PC-9 (cell line): ENCODE measurements at regions not wholly inside any gene's neighbourhood (a gene's known extent, or its start where the extent isn't known, plus 50 kb on each side); places are given as distances from the start of the nearest gene placed in this dataset.

Source experiments
- BruUV-seq: library from RNA; stranded (reverse); fragments of 400-500 nt; replicated peaks from 2 replicates; lab custom pipeline; 2021; lab: Mats Ljungman, UMichigan
- CTCF ChIA-PET: fragments of 300-600 bp; sonication (Branson Sonifier 250); formaldehyde crosslinking; loops from one replicate; lab custom pipeline; 2022; ENCODE audit warnings: antibody characterized with exemption; lab: Charles Lee
- POLR2A ChIA-PET: fragments of 300-600 bp; sonication (Branson Sonifier 250); formaldehyde crosslinking; loops from one replicate; lab custom pipeline; 2022; ENCODE audit warnings: antibody characterized with exemption; ENCODE audit not compliant: unreplicated experiment; lab: Charles Lee
- DNase-seq, 2 experiments: peaks; one replicate each; pipeline versions ENCODE4 v3.0.0 to v3.0.0-alpha.2; 2015 to 2022; ENCODE audit warnings: mixed read lengths in 1 of 2
- H2AFZ ChIP-seq: fragments of 200-600 bp; sonication (generic); 2 replicates; pipeline ENCODE4 v1.8.1; 2017; ENCODE audit warnings: antibody characterized with exemption
- H3F3A ChIP-seq: fragments of 200-600 bp; sonication (generic); 2 replicates; pipeline ENCODE4 v1.8.1; 2017; ENCODE audit warnings: antibody characterized with exemption, mild to moderate bottlenecking, low read depth; ENCODE audit not compliant: insufficient read depth
- H3K27ac ChIP-seq: fragments of 200-600 bp; sonication (generic); 2 replicates; pipeline ENCODE4 v1.6.1; 2016; ENCODE audit warnings: mixed run types
- H3K27me3 ChIP-seq: fragments of 200-600 bp; sonication (generic); 2 replicates; pipeline ENCODE4 v1.6.1; 2016; ENCODE audit warnings: low read depth, mixed run types; ENCODE audit not compliant: insufficient read depth
- H3K36me3 ChIP-seq: fragments of 200-600 bp; sonication (generic); 2 replicates; pipeline ENCODE4 v1.6.1; 2016; ENCODE audit warnings: low read depth, mixed run types
- H3K4me1 ChIP-seq: fragments of 200-600 bp; sonication (generic); replicated peaks from 2 replicates; pipeline ENCODE4 v1.6.1; 2016; ENCODE audit warnings: mixed run types; ENCODE audit not compliant: insufficient read depth
- H3K4me2 ChIP-seq: fragments of 200-600 bp; sonication (generic); 2 replicates; pipeline ENCODE4 v1.6.1; 2017; ENCODE audit warnings: mixed run types
- H3K4me3 ChIP-seq: fragments of 200-600 bp; sonication (generic); 2 replicates; pipeline ENCODE4 v1.6.1; 2016; ENCODE audit warnings: mixed run types
- H3K79me2 ChIP-seq: fragments of 200-600 bp; sonication (generic); 2 replicates; pipeline ENCODE4 v1.6.1; 2017; ENCODE audit warnings: low read depth, mixed run types
- H3K9me2 ChIP-seq: fragments of 200-600 bp; sonication (generic); 2 replicates; pipeline ENCODE4 v1.8.1; 2017; ENCODE audit warnings: mild to moderate bottlenecking; ENCODE audit not compliant: insufficient read depth
- H3K9me3 ChIP-seq: fragments of 200-600 bp; sonication (generic); 2 replicates; pipeline ENCODE4 v1.8.1; 2016; ENCODE audit warnings: low read depth; ENCODE audit not compliant: insufficient read depth
- H4K20me1 ChIP-seq: fragments of 200-600 bp; sonication (generic); 2 replicates; pipeline ENCODE4 v1.8.1; 2017; ENCODE audit not compliant: insufficient read depth
- EZH2 ChIP-seq: fragments of 200-600 bp; sonication (generic); IDR thresholded peaks from 2 replicates; pipeline ENCODE4 v1.8.0; 2017; ENCODE audit warnings: antibody characterized with exemption, low read depth
- intact Hi-C: fragments of 100-400 bp; cut with micrococcal nuclease; formaldehyde crosslinking; loops from one replicate; pipeline ENCODE4 v1.10.0; 2022; ENCODE audit not compliant: unreplicated experiment
- TF ChIP-seq, protein P1 (sequence below): fragments of 200-600 bp; sonication (generic); conservative IDR thresholded peaks from 2 replicates; pipeline ENCODE4 v1.6.1; 2017; ENCODE audit warnings: mixed run types, antibody characterized with exemption, mild to moderate bottlenecking, moderate library complexity

DNA sequence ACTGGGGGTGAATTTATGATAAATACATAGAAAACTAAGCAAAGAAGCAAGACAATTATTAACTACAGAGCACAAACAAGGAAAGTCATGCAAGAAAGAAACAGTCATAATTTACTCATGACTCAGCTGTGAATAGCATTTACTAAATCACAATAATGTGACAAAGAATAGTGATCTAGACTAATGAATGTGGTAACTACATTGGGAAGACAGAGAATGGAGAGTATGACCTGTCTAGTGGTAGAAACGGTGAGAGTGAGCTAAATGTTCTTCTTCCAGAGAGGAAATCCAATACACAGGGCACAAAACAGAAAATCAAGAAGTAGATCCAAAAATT is 153.5 kb upstream of the DST start:
- H2AFZ ChIP-seq: no peak overlapping the region
- H3K4me2 ChIP-seq: no peak overlapping the region
- CTCF ChIA-PET: no interaction called here
- no peak overlapping the region for H3K4me3 ChIP-seq
- TF ChIP-seq EZH2: no peak
- TF ChIP-seq, protein P1, sequence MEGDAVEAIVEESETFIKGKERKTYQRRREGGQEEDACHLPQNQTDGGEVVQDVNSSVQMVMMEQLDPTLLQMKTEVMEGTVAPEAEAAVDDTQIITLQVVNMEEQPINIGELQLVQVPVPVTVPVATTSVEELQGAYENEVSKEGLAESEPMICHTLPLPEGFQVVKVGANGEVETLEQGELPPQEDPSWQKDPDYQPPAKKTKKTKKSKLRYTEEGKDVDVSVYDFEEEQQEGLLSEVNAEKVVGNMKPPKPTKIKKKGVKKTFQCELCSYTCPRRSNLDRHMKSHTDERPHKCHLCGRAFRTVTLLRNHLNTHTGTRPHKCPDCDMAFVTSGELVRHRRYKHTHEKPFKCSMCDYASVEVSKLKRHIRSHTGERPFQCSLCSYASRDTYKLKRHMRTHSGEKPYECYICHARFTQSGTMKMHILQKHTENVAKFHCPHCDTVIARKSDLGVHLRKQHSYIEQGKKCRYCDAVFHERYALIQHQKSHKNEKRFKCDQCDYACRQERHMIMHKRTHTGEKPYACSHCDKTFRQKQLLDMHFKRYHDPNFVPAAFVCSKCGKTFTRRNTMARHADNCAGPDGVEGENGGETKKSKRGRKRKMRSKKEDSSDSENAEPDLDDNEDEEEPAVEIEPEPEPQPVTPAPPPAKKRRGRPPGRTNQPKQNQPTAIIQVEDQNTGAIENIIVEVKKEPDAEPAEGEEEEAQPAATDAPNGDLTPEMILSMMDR: no peak
- no peak for DNase-seq
- peak overlapping the region; percentile 10; the same call in 1 of the 2 replicates for H3K27ac ChIP-seq
- H3K9me3 ChIP-seq: no peaks in the 10 kb centered on the region
- POLR2A ChIA-PET: no interaction called here
- H3K4me1 ChIP-seq: peaks cover 27% of the 10 kb centered on the region
- H3K36me3 ChIP-seq: 0 out of 2 replicates have a peak, but pooled peaks cover under 1% of the 10 kb centered on the region
- H3K9me2 ChIP-seq: no peaks in the 10 kb centered on the region
- intact Hi-C loops: no loop called here
- 0 out of 2 replicates have a peak, but pooled peaks cover 5% of the 10 kb centered on the region for H3F3A ChIP-seq
- H4K20me1 ChIP-seq: 0 out of 2 replicates have a peak, but pooled peaks cover 5% of the 10 kb centered on the region
- H3K27me3 ChIP-seq: no peaks in the 10 kb centered on the region
- no TSS peak for BruUV-seq
- H3K79me2 ChIP-seq: peaks cover 79% of the 10 kb centered on the region

DNA sequence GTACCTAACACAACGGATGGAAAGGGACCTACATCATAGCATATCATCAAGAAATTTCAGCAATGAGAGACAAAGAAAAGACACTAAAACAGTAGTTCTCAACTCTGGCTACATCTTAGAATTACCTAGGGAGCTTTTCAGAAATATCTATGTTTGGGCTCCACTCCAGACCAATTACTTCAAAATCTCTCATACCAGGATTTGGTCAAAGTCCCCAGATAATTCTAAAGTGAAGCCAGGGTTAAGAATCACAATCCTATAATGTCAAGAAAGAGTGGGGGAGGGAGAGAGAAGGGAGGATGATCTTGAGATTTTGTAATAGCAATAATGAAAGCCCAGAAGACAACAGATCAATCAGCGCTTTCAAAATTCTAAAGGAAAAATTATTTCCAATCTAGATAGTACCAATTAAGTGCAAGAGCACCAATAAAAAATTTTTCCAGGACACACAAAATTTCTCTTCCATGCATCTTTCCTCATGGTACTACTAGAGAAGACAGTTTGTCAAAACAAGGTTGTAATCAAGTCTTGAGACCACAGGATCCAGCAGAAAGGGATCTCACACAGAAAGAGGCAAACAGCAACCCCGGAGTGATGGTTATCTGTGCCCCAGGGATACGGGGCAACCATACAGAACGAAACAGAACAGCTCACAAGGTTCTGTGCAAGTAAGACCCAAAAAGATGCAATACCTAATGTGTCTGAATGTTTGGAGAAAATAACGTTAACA is 152.9 kb upstream of the DST start:
- peaks cover 79% of the 10 kb centered on the region for H3K79me2 ChIP-seq
- DNase-seq: no peak
- no peaks in the 10 kb centered on the region for H3K9me3 ChIP-seq
- no peaks in the 10 kb centered on the region for H3K27me3 ChIP-seq
- intact Hi-C loops: no loop called here
- H3K27ac ChIP-seq: peak overlapping the region; percentile 10; the same call in 1 of the 2 replicates
- ChIA-PET CTCF (no interaction called here), POLR2A (no interaction called here)
- TF ChIP-seq, protein P1: no peak
- no peak for TF ChIP-seq EZH2
- no peak overlapping the region for H3K4me3 ChIP-seq
- 0 out of 2 replicates have a peak, but pooled peaks cover 3% of the 10 kb centered on the region for H3K36me3 ChIP-seq
- H2AFZ ChIP-seq: no peak overlapping the region
- H3F3A ChIP-seq: 0 out of 2 replicates have a peak, but pooled peaks cover 5% of the 10 kb centered on the region
- H3K9me2 ChIP-seq: no peaks in the 10 kb centered on the region
- 0 out of 2 replicates have a peak, but pooled peaks cover 5% of the 10 kb centered on the region for H4K20me1 ChIP-seq
- no peak overlapping the region for H3K4me2 ChIP-seq
- peaks cover 27% of the 10 kb centered on the region for H3K4me1 ChIP-seq
- no TSS peak for BruUV-seq

DNA sequence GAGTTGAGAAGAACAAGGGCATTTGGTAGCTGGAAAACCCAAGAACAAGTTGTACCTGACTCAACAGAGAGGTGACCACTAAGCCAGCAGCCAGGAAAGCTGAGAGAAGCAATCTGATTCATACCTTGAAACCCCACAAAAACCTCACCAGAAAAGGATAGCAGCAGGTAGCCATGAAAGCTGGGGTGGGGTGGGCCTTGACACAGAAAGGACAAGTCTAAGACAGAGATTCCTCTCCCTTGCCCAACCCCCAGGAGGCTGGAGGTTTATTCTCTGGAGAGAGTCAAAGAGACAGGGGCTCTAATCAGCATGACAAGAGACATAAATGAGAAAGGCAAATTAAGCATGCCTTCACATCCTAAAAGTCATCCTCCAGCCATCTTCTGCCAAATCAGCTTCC is 151.7 kb upstream of the DST start:
- CTCF ChIA-PET: no interaction called here
- no peaks in the 10 kb centered on the region for H3K9me2 ChIP-seq
- no peak overlapping the region for H2AFZ ChIP-seq
- no peaks in the 10 kb centered on the region for H3K9me3 ChIP-seq
- intact Hi-C loops: no loop called here
- TF ChIP-seq, protein P1: no peak
- TF ChIP-seq EZH2: no peak
- H3K4me1 ChIP-seq: peaks cover 27% of the 10 kb centered on the region
- no peak overlapping the region for H3K4me2 ChIP-seq
- H3K4me3 ChIP-seq: no peak overlapping the region
- POLR2A ChIA-PET: no interaction called here
- no peak for DNase-seq
- 0 out of 2 replicates have a peak, but pooled peaks cover 5% of the 10 kb centered on the region for H4K20me1 ChIP-seq
- no peaks in the 10 kb centered on the region for H3K27me3 ChIP-seq
- no peak overlapping the region for H3K27ac ChIP-seq
- 0 out of 2 replicates have a peak, but pooled peaks cover 5% of the 10 kb centered on the region for H3F3A ChIP-seq
- H3K79me2 ChIP-seq: peaks cover 74% of the 10 kb centered on the region
- no TSS peak for BruUV-seq
- H3K36me3 ChIP-seq: 0 out of 2 replicates have a peak, but pooled peaks cover 3% of the 10 kb centered on the region
